Calu3 (cell line): ENCODE measurements at regions not wholly inside any gene's neighbourhood (a gene's known extent, or its start where the extent isn't known, plus 50 kb on each side); places are given as distances from the start of the nearest gene placed in this dataset.

ENCODE experiments used
- BruUV-seq: library from RNA; stranded (reverse); fragments of 400-500 nt; replicated peaks from 2 replicates; lab custom pipeline; 2021; lab: Mats Ljungman, UMichigan
- CTCF ChIA-PET: fragments of 300-600 bp; sonication (Branson Sonifier 250); formaldehyde crosslinking; loops from one replicate; lab custom pipeline; 2022; ENCODE audit warnings: antibody characterized with exemption; lab: Charles Lee
- DNase-seq: peaks from one replicate; pipeline ENCODE4 v3.0.0; 2022
- H3K27ac Mint-ChIP-seq: one replicate; pipeline ENCODE4 v1.8.0; 2022; ENCODE audit warnings: mixed read lengths; ENCODE audit not compliant: unreplicated experiment
- H3K27me3 Mint-ChIP-seq: one replicate; pipeline ENCODE4 v1.8.0; 2022; ENCODE audit warnings: mixed read lengths; ENCODE audit not compliant: unreplicated experiment
- H3K36me3 Mint-ChIP-seq: one replicate; pipeline ENCODE4 v1.8.0; 2022; ENCODE audit warnings: mild to moderate bottlenecking, moderate library complexity, mixed read lengths; ENCODE audit not compliant: insufficient read depth, unreplicated experiment
- H3K4me1 Mint-ChIP-seq: one replicate; pipeline ENCODE4 v1.8.0; 2022; ENCODE audit warnings: mild to moderate bottlenecking, low read depth, mixed read lengths; ENCODE audit not compliant: unreplicated experiment
- H3K4me3 Mint-ChIP-seq: one replicate; pipeline ENCODE4 v1.8.0; 2022; ENCODE audit warnings: mild to moderate bottlenecking, low read depth, moderate library complexity, mixed read lengths; ENCODE audit not compliant: unreplicated experiment
- H3K9me3 Mint-ChIP-seq: one replicate; pipeline ENCODE4 v1.8.0; 2022; ENCODE audit warnings: low read depth, mixed read lengths; ENCODE audit not compliant: unreplicated experiment
- intact Hi-C: fragments of 100-400 bp; cut with micrococcal nuclease; formaldehyde crosslinking; loops from one replicate; pipeline ENCODE4 v1.10.0; 2022; ENCODE audit not compliant: unreplicated experiment
- TF ChIP-seq, protein P1 (sequence below): fragments of 200-600 bp; IDR thresholded peaks from one replicate; pipeline ENCODE4 v1.8.0; 2022; ENCODE audit warnings: antibody characterized with exemption; ENCODE audit not compliant: unreplicated experiment

DNA sequence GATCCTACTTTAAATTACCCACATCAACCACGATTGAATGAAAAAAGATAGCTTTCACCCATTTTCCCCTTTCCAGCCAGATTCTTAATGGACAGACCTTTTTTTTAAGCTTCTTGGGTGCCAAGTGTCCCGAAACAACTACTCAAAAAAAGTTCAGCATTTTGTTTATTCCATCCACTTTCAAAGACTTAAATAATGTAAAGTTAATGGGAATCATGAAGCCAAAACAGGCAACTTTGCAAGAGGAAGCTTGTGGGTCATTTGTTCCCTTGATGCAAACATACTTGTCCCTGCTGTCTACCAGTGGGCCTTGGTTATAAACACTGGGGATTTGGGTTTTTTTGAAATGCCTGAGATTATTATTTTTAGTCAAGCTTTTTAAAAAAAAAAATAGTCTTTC lies 414.0 kb upstream of the PSMD7 start:
- CTCF ChIA-PET, result interaction anchor here (0.6 to 0.9 kb wide), 5 partner anchors 18 to 313 kb away, joined by 3 to 7 read pairs (median 3); no protein-coding TSS in a partner anchor
- intact Hi-C loops, result no loop called here
- peaks cover 81% of the 10 kb centered on the region for H3K27me3 Mint-ChIP-seq

DNA sequence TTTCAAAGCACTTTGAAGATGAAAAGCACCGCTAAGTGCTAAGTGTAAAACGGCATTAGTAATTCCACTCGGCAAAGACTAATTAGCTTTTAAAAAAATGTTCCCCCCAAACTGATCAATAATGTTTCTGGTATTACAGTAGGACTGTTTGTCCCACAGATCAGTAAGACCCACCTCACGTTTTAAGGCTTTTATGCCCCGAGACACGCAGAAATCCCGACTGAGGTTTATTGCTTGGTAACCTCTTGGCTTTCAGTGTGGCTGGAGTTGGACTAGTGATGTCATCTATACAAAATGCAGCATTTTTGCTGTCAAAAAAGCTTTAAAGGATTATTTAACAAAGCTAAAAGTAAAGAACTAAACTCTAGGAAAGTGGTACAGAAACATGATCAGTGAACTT lies 414.6 kb upstream of the PSMD7 start:
- no peak for DNase-seq
- CTCF ChIA-PET, result interaction anchor here (0.5 to 0.9 kb wide), 3 partner anchors 19 to 514 kb away, joined by 3 to 4 read pairs (median 3); no protein-coding TSS in a partner anchor
- no peak overlapping the region for H3K4me3 Mint-ChIP-seq

More for the DNA sequence above, 414.0 kb upstream of the PSMD7 start:
- Mint-ChIP-seq H3K27ac (no peak overlapping the region), H3K4me3 (no peak overlapping the region), H3K4me1 (no peaks in the 10 kb centered on the region), H3K9me3 (no peaks in the 10 kb centered on the region), H3K36me3 (no peaks in the 10 kb centered on the region)
- no peak for DNase-seq
- no TSS peak for BruUV-seq
- TF ChIP-seq, protein P1, sequence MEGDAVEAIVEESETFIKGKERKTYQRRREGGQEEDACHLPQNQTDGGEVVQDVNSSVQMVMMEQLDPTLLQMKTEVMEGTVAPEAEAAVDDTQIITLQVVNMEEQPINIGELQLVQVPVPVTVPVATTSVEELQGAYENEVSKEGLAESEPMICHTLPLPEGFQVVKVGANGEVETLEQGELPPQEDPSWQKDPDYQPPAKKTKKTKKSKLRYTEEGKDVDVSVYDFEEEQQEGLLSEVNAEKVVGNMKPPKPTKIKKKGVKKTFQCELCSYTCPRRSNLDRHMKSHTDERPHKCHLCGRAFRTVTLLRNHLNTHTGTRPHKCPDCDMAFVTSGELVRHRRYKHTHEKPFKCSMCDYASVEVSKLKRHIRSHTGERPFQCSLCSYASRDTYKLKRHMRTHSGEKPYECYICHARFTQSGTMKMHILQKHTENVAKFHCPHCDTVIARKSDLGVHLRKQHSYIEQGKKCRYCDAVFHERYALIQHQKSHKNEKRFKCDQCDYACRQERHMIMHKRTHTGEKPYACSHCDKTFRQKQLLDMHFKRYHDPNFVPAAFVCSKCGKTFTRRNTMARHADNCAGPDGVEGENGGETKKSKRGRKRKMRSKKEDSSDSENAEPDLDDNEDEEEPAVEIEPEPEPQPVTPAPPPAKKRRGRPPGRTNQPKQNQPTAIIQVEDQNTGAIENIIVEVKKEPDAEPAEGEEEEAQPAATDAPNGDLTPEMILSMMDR, result no peak

DNA sequence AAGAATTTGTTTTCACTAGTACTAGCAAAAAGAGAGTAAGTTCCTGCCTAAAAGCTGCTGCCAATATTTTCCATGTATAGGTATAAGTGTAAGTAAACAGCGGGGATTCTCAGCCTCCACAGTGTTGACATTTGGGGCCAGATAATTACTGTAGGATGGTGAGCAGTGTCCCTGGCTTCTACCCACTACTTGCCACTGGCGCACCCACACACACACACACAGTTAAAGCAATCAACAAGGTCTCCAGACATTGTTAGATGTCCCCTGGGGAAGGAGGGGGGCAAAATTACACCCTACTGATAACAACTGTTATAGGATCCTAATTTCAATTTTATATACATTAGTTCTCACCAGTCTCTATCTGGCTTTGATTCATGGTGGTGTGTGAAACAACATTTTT lies 417.0 kb upstream of the PSMD7 start:
- BruUV-seq, result no TSS peak
- CTCF ChIA-PET, result no interaction called here
- TF ChIP-seq, protein P1, result no peak
- Mint-ChIP-seq H3K4me3 (no peak overlapping the region), H3K27ac (no peak overlapping the region), H3K36me3 (no peaks in the 10 kb centered on the region), H3K27me3 (peaks cover 76% of the 10 kb centered on the region), H3K9me3 (no peaks in the 10 kb centered on the region), H3K4me1 (no peaks in the 10 kb centered on the region)
- intact Hi-C loops, result loop anchor here (5.0 to 10.0 kb wide), 4 partner anchors 78 to 1637 kb away; no protein-coding TSS in a partner anchor
- no peak for DNase-seq

More for the DNA sequence above, 414.6 kb upstream of the PSMD7 start:
- H3K27me3 Mint-ChIP-seq, result peaks cover 78% of the 10 kb centered on the region
- H3K36me3 Mint-ChIP-seq, result no peaks in the 10 kb centered on the region
- no peaks in the 10 kb centered on the region for H3K4me1 Mint-ChIP-seq
- intact Hi-C loops, result no loop called here
- BruUV-seq, result no TSS peak
- H3K9me3 Mint-ChIP-seq, result no peaks in the 10 kb centered on the region
- TF ChIP-seq, protein P1, result no peak
- H3K27ac Mint-ChIP-seq, result no peak overlapping the region

DNA sequence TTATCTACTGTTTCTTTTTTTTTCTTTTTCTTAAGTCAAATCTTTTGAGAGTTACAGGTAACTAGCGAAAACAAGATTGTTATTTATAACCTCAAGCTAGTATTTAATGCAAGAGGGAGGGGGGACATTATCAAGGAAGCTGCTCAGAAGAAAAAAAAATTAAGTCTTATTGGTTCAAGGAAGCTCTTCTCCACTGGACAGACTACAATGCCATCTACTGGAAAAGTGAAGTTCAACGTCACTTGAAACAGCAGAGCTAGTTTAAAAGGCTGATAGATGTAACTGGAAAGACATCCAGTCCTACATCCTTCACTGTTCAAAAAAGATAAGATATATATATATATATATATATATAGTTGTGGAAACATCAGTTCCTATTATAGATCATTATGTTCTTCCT lies 418.0 kb upstream of the PSMD7 start:
- H3K27me3 Mint-ChIP-seq, result peaks cover 79% of the 10 kb centered on the region

More for the DNA sequence above, 418.0 kb upstream of the PSMD7 start:
- Mint-ChIP-seq H3K4me1 (no peaks in the 10 kb centered on the region), H3K27ac (no peak overlapping the region), H3K4me3 (no peak overlapping the region), H3K9me3 (no peaks in the 10 kb centered on the region), H3K36me3 (no peaks in the 10 kb centered on the region)
- no TSS peak for BruUV-seq
- TF ChIP-seq, protein P1, result peak; percentile 33
- CTCF ChIA-PET, result interaction anchor here (0.5 to 1.5 kb wide), 17 partner anchors 15 to 1404 kb away, joined by 3 to 10 read pairs (median 4); no protein-coding TSS in a partner anchor
- peak; percentile 30 for DNase-seq
- intact Hi-C loops, result loop anchor here (1.0 to 10.0 kb wide), 6 partner anchors 79 to 1636 kb away; no protein-coding TSS in a partner anchor
